ENCODE measurements at regions not wholly inside any gene's neighbourhood (a gene's known extent, or its start where the extent isn't known, plus 50 kb on each side); places are given as distances from the start of the nearest gene placed in this dataset.

DNA sequence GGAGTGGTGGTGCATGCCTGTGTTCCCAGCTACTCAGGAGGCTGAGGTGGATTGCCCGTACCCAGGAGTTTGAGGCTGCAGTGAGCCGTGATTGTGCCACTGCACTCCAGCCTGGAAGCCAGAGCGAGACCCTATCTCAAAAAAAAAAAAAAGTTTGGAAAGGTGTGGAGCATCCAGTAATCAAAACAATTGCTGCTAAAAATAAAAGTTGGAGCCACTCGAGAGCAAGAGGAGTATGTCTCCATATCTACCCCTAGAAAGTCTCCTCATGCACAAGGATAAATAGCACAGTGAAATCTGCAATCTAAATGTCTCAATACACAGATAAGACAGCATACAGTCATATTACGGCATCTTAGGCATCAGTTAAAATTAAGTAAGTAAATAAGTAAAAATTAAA, 81.5 kb upstream of the NEBL start:
- DNase-seq (ENCODE audit: low read depth) = no peak

GRCh38 chr10:20977300-20977699, 80.2 kb upstream of the NEBL start:
- no peak for DNase-seq (ENCODE audit: low read depth)

DNA sequence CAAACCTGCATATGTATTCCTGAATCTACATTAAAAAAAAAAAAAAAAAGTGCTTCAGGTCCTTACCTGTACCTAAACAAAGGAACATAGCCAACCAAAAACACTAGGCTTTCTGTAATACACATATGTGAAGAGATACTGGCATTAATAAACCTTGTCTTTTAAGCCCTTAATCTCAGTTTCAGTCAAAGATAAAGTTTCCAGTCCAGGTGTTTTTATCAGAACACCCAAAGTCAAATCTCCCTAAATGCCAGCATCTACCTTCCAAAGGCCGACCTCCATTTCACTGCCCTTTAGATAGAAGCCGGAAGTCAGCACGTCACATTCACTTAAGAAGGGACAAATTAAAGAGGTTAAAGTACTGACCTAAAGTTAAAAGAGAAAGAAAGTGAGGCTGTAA, 79.8 kb upstream of the NEBL start:
- DNase-seq (ENCODE audit: low read depth) = no peak

DNA sequence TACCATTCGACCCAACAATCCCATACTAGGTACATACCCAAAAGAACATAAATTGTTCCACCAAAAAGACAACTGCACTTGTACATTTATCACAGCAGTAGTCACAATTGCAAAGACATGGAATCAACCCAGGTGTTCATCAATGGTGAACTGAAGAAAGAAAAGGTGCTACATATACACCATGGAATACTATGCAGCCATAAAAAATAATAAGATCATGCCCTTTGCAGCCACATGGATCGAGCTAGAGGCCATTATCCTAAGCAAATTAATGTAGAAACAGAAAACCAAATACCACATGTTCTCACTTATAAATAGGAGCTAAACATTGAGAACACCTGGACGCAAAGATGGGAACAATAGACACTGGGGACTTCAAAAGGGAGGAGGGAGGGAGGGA, 79.3 kb upstream of the NEBL start:
- DNase-seq (ENCODE audit: low read depth) = no peak

DNA sequence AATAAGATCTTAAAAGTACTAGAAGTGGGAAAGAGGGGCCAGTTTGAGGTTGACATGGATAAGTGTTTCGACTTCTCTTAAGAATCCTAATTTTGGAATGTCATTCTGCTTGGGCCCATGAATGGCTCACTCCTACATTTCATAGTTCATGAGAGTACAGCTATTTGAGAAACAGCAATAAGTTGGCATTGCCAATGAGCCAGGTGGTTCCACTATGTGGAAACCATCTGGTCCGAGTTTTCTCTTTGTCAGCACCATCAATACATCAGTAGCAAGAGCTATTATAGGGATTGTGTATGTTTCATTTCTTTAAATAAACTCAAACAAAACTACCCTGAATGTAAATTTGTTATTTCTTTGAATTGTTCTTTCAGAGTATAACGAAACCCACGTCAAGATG, 78.1 kb upstream of the NEBL start:
- DNase-seq (ENCODE audit: low read depth) = no peak

DNA sequence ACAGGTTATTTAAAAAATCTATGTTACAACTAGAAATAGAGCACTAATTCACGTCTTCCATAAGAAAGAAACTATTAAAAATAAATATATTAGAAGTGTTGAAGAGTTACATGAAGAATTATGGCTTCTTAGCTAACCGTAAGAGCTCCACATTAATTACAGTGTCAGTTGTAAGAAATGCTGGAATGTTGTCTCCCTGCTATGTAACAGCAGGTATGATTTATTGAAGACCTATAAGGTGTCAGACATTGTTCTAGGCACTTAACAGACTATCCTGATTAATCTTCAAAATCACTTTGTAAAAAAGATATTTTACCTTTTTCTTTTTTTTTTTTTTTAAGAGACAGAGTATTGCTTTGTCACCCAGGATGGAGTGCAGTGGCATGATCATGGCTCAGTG, 75.8 kb upstream of the NEBL start:
- DNase-seq (ENCODE audit: low read depth) = no peak

DNA sequence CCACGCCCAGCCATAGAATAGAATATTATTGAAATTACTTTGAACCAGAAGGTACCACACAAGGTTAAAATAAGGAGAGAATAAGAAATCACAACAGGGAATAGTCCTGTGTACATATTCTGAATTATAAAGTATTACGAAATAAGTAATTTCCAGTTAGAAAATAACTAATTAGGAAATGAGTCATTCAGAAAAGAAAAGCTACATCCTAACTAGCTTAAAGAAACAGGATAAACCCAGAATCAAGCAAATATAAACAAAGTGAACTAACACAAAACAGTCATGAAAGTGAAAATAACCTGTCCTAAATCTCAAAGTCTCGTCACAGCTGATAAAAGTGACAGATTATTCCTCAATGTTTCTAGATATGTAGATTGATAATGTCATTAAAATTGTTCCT, 74.8 kb upstream of the NEBL start:
- no peak for DNase-seq (ENCODE audit: low read depth)

GRCh38 chr10:20970708-20971107, 73.6 kb upstream of the NEBL start:
- DNase-seq (ENCODE audit: low read depth) = no peak

- no peak for DNase-seq (ENCODE audit: low read depth)
Observed at GRCh38 chr10:20970044-20970443, 72.9 kb upstream of the NEBL start.

DNA sequence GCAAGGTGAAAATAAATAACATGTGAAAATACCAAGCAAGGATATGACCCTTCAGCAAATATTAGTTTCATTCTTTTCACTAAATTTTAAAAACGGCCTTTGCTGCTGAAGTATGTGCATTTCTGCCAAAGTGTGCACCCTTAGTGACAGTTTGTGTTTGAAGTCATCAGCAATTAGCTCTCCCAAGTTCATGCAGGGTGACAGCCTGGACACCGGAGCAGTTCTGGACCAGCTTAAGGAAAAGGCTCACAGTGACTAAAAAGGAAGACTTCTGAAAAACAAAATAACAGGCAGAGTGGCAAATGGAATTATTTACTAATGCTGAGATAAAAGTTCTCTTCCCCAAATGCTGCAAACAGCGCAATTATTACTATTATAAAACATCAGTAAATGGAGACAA, 69.3 kb upstream of the NEBL start:
- no peak for DNase-seq (ENCODE audit: low read depth)

DNA sequence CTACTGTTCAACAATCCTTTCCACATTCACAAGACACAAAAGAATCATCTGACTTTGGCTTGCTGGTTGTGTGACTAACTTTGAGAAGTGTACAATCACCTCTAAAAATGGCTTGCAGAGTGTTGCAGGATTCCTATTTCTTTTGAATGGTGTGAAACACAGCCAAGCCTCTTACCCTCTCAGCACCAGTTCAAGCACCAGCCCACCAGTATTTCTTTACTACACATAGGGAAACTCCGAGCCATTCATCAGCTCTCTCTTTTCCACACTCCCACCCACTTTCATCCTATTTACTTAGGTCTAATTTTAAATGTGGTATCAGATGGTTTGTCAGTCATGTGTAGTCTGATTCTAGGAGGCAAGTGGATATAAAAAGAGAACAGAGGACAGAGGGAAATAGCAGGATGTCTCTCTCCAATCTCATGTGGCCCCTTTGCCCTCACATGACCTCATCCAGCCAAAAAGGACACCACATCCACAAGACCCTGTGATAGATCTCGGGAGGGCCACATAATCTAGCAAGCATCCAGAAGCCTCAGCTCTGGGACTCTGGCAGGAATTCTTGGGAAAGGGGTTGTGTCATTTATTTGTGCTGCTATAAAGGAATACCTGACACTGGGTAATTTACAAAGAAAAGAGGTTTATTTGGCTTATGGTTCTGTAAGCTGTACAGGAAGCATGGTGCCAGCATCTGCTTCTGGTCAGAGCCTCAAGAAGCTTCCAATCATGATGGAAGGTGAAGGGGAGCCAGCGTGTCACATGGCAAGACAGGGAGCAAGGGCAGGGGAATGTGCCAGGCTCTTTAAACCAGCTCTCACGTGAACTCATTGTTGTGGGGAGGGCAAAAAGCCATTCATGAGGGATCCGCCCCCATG, 66.8 kb upstream of the NEBL start:
- no peak for DNase-seq (ENCODE audit: low read depth)

DNA sequence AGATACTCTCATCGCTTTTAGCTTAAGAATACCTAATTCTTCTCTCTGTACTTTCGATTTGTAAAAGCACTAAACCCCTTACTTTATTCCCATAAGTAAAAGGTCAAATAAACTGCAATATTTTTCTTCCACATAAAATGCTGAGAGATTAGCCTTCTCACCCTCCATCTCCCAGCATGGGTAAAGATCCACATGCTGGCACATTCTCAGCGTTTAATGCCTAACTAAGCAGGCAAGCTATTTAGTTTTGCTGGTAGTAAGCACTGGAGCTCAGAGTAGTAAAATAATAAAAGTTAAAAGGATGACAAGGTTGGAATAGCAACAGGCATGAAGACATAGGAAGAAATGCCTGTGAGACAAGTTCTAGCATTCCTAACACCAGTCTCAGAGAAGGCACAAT, 65.9 kb upstream of the NEBL start:
- no peak for DNase-seq (ENCODE audit: low read depth)

DNA sequence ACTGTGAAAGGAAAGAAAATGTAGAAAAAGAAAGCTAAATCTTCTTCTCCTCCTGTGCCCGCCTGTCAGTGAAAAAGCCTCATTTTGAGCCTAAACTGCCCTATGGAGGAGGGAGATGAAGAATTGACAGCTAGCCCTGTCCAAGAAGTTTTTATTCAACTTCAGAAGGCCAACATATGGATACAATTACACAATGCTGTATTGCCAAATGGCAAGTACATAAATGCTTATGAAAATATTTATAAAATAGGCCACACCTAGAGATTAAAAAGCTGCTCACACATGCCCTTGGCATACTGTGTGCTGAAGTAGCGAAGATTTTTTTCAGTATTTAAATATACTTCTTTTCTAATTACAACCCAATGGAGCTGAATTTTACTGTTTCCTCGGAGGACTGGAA, 65.1 kb upstream of the NEBL start:
- DNase-seq (ENCODE audit: low read depth) = no peak

DNA sequence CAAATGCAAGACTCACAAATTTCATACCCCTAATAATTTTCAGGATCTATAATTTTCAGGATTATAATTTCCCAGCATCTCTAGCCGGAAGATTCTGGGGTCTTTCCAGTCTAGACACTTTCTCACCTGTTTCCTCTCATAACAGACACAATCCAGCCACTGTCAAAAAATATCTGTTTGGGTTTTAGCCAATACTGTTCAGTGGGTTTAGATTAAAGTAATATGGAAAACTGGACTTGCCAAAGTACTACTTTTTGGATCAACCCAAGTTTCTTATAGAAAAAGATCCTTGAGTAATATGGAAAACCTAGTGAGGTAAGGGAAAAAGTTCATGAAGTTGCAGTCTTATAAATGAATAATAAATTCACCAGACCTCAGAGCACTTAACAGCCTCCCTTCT, 62.1 kb upstream of the NEBL start:
- DNase-seq (ENCODE audit: low read depth) = no peak

DNA sequence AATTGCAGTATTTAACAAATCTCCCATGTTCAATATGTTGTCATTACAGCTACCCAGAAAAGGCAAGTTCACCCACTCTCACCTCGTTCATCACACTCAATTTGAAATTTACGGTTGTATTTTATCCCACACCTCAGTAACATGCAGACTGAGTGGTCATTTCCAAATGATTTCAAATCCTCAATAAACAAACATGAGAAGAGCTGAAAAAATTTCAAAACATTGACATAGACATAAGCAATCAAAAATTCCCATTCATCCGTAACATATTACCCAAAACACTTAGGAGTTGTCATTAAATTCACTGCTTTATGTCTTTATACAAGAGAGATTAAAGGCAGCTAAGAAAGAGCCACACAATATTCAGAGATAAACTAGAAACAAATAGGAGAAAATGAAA, 61.7 kb upstream of the NEBL start:
- no peak for DNase-seq (ENCODE audit: low read depth)

GRCh38 chr10:20958225-20958624, 61.1 kb upstream of the NEBL start:
- DNase-seq (ENCODE audit: low read depth) = no peak

DNA sequence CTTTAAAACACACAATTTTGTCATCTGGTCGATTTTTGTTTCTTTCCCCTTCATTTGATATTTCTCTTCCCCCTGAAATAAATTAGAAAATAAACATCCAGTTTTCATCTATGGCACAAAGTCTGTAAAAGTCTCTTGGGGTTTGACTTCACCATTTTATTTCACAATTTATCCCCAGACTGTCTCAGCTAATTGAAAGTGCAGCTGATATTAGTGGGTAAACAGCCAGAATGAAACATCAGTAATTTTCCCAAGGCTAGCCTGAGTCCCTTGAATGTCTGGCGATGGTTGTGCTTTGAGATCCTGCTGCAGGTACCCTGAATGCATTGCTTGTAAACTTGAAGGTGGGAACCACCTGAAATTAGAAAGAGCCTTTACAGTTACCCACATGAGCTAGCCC, 60.6 kb upstream of the NEBL start:
- DNase-seq (ENCODE audit: low read depth) = no peak

DNA sequence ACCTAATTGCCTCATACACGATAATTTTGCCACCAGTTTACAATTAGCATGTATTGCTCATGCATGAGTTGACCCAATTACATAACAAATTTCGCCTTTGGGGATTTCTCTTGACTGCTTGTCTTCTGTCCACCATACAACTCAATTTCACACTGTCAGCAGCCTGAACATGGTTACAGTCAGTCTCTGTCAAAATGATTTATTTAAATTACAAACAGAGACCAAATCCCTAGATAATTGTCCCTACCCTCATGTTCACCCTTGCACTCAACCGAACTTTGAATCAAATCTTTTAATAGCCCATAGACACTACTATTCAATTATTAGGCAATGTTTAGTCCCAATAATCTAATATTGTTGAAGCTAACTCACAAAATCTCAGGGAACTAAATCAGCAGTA, 59.7 kb upstream of the NEBL start:
- DNase-seq (ENCODE audit: low read depth) = no peak

- DNase-seq (ENCODE audit: low read depth) = no peak
Observed at GRCh38 chr10:20955355-20955893, 58.3 kb upstream of the NEBL start.

DNA sequence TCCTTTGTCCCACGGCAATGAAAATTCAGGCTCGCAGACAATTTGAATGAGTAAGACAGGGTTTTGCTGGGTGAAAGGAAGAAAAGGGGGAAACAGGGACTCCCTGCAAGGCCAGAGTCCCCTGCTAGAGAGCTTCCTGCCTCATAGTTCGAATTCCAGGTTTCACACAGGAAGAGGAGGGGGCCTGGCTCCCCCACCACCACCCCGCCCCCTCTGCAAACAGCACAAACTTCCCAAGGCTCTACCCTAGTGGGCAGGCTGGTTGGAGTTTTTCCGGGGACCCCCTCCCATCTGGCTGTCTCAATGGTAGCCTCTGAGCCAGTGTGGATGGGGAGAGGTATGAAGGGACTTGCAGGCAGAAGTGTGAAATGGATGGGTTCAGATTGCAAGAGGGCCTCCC, 57.4 kb upstream of the NEBL start:
- no peak for DNase-seq (ENCODE audit: low read depth)

DNA sequence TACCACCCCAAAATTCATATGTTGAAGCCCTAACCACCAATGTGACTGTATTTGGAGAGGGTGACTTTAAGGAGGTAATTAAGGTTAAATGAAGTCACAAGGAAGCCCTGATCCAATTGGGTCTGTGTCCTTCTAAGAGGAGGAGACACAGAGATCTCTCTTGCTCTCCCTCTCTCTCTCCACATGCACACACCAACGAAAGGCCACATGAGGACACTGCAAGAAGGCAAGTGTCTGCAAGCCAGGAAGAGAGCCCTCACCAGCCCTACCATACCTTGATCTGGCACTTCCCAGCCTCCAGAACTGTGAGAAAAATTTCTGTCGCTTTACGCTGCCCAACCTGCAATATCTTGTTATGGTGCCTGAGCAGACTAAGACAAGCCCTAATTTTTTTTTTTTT, 56.0 kb upstream of the NEBL start:
- DNase-seq (ENCODE audit: low read depth) = no peak

DNA sequence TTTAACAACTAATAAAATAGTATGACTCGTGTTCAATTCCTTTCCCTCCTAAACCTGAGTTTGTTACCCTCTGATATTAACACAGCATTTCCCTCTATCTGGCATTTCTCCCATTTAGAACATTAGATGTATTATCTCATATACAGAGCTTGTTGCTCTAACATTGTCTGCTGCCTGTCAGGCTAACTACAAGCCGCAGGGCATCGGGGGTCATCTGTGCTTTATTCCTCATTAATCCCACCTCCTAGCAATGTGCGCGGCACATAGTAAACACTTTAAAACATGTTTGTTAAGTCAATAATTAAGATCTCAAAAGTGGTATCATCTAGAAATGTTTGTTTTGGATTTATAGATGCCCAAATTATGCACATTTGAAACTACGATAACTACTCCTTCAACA, 52.9 kb upstream of the NEBL start:
- no peak for DNase-seq (ENCODE audit: low read depth)

DNA sequence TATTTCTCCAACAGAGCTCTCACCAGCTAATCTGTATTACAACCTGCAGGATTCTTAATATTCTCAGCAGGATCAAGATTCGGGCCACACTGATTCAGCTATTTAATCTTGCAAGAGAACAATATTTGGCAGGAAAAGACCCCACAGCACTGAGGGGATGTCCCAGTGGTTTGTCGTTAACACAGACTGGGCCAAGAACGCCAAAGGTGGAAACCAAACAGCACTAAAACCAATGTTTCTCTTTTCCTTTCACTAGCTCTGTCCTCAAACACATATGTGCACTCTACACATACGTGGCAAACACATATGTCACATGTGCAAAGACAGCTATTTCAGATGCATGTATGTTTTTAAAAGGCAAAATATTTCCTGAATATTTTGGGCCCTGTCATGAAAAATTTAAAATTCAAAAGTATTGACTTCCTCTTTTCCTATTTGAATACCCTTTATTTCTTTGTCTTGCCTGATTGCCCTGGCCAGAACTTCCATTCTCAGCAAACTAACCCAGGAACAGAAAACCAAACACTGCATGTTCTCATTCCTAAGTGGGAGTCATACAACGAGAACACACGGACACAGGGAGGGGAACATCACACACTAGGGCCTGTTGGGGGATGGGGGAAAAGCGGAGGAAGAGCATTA, 51.7 kb upstream of the NEBL start:
- no peak for DNase-seq (ENCODE audit: low read depth)

All from GM04503 (cell line).